Gastroesophageal sphincter (tissue), 3 donors: ENCODE measurements at regions not wholly inside any gene's neighbourhood (a gene's known extent, or its start where the extent isn't known, plus 50 kb on each side); places are given as distances from the start of the nearest gene placed in this dataset.

Experiments
- POLR2AphosphoS5 ChIP-seq: sonication (generic); formaldehyde crosslinking; IDR thresholded peaks from one replicate; pipeline ENCODE4 v1.6.1; 2017; ENCODE audit warnings: antibody characterized with exemption
- TF ChIP-seq, protein P1 (sequence below), 4 experiments: fragments of 200-600 bp in 2 of 4; fragments of 450-650 bp in 2 of 4; sonication (generic) in 1 of 4; IDR thresholded peaks; one replicate each; pipeline ENCODE4 v1.5.1; 2017 to 2019; ENCODE audit warnings: antibody characterized with exemption in 4 of 4, mild to moderate bottlenecking in 2 of 4, moderate library complexity in 2 of 4

DNA sequence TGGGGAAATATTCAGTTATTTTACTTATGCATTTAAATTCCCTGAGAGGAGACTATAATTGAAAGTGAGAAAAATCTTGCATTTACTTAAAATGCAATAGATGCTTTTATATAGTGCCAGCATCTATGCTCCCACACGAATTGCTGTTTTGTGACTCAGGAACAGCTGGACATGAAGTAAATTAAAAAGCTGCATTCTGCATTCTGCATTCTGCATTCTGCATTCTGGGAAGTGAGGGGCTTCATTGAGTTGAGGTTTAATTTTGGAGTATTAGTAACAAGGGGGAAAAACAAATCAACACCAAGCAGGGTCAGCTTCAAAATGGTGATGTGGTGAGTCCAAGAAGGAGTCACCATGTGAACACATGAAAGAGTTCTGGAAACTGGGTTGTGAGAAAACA, 101.2 kb downstream of the C12orf50 start:
- TF ChIP-seq, protein P1, sequence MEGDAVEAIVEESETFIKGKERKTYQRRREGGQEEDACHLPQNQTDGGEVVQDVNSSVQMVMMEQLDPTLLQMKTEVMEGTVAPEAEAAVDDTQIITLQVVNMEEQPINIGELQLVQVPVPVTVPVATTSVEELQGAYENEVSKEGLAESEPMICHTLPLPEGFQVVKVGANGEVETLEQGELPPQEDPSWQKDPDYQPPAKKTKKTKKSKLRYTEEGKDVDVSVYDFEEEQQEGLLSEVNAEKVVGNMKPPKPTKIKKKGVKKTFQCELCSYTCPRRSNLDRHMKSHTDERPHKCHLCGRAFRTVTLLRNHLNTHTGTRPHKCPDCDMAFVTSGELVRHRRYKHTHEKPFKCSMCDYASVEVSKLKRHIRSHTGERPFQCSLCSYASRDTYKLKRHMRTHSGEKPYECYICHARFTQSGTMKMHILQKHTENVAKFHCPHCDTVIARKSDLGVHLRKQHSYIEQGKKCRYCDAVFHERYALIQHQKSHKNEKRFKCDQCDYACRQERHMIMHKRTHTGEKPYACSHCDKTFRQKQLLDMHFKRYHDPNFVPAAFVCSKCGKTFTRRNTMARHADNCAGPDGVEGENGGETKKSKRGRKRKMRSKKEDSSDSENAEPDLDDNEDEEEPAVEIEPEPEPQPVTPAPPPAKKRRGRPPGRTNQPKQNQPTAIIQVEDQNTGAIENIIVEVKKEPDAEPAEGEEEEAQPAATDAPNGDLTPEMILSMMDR (IDR thresholded peaks at IDR 0.05) = no peak
- no peak for TF ChIP-seq POLR2AphosphoS5
